HK-2 (cell line): ENCODE measurements at regions not wholly inside any gene's neighbourhood (a gene's known extent, or its start where the extent isn't known, plus 50 kb on each side); places are given as distances from the start of the nearest gene placed in this dataset.

ENCODE experiments used
- DNase-seq: peaks from one replicate; pipeline ENCODE4 v3.0.0-alpha.2; 2018; ENCODE audit not compliant: unreplicated experiment

DNA sequence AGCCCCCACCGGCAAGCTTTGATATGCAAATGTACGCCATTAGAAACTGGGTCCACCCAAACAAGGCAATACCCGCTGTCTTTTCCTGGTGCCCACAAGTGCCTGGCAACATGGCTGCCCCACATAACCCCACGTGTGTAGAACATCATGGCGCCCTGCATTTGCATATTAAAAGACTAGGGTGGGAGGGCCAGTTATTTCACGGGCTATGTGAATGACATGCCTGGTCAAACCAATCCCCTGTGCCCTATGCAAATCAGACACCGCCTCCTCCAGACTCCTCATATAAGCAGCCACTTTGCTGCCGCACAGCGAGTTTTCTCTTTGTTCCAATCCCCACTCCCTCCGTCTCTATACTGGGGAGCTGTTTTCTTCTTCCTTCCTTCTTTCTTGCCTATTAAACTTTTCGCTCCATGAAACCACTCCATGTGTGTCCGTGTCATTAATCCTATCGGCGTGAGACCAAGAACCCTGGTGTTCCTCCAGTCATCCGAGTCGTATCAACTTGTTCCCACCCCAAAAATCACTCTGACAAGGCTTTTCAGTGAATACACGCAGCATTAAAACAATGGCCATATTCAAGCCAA, 112.6 kb upstream of the SORBS2 start:
- DNase-seq = no peak

- no peak for DNase-seq
Measured at GRCh38 chr4:185925910-185926360, 113.9 kb upstream of the SORBS2 start.

DNA sequence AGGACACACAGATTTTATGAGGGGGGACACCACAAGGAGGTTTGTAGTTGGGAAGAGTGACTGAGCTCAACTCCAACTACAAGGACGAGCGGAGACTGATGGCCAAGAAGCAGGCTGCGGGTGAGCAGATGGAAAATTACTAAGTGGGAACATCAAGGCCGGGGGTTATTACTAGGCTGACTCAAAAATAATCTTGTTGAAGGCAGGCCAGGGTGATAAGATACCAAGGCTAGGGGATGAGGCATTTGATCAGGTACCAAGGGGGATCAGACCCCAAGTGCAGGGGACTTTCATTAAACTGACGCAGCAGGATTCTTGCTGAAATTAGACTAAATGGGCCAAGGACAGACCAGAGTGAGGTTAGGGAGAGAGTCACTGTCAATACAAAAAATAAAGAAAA, 119.4 kb upstream of the SORBS2 start:
- DNase-seq = no peak

DNA sequence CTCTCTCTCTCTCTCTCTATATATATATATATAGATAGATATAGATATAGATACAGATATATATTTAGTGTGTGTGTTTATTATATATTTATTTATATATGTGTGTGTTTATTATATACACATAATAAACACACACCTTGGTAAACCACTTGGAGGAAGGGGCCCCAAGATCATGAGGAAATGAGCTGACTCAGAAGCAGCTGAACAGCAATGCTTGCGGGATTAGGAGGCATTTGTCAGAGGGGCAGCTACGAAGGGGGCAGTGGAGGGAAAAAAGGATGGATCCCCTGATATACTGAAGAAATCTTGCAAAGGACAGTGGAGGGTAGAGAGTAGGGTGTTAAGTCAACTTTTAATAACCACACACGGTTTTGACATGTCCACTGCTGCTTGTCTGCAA, 120.0 kb upstream of the SORBS2 start:
- DNase-seq = no peak

- DNase-seq = no peak
Measured at GRCh38 chr4:185932491-185932890, 120.5 kb upstream of the SORBS2 start.

GRCh38 chr4:185933078-185933581, 121.1 kb upstream of the SORBS2 start:
- DNase-seq = no peak

DNA sequence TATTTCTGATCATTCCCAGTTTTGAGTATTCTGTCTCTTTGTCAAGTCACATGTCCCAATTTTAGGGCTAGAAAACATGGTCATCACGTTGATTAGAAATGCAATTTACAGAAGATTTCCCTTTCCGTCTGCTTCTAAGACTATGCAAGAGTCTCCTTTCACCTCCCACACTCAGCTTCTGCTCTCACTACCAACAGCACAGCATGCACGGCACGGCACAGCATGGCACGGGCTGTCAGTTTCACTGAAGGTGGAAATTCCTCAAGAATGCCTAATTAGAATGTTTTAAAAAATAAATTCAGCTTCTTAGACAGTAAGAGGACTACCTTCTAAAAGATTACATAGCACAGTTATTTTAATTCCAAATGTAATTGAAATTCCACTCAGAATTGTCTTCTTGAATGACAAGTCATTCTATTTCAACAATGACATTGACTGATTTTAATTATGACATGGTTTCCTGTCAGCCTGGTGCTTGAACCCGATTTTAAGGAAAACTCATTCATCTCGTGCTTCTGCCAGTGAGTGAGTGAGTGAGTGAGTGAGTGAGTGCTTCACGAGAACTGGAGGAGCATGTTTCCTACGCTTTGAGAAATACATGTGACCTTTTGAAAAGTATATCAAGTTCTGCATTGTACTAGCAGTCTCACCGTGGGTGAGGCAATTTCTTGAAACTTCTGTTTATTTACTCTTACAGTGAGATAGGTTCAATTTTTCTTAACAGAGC, 124.8 kb upstream of the SORBS2 start:
- no peak for DNase-seq

DNA sequence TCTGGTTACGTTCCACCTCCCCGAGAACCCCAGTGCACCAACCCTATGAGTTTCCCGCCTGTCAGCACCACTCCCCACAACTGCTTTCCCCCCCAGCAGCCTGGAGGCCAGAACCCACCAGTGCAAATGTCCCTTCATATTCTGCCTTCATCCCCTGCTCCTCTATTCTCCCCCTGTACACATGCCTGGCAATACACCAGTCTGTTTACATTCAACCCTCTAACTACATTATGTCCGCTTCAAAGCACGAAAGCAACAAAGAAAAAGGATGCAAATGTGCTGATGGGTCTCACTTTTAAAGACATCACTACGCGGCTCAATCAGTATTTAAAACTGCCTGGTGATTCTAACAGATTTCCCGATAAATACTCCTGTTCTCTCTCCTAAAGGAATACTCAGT, 126.7 kb upstream of the SORBS2 start:
- DNase-seq = no peak

DNA sequence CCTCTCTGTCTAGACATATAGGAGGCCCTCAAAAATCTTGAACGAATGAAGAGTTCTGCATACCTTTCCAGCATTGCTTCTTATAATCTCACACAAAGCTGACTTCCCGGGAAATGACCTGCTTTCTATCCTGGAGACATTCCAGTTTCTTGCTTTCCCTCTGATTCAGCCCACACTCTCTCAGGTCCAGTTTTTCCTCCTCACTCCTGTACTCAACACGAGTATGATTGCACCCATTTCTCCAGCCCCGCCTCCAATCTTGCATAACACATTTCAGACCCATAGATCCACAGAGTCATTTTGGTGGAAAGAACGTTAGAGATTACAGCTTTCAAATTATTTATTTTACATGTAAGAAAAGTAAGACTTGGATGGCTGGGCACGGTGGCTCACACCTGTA, 127.5 kb upstream of the TLR3 start:
- no peak for DNase-seq

GRCh38 chr4:185945252-185945651, 123.7 kb upstream of the TLR3 start:
- no peak for DNase-seq

DNA sequence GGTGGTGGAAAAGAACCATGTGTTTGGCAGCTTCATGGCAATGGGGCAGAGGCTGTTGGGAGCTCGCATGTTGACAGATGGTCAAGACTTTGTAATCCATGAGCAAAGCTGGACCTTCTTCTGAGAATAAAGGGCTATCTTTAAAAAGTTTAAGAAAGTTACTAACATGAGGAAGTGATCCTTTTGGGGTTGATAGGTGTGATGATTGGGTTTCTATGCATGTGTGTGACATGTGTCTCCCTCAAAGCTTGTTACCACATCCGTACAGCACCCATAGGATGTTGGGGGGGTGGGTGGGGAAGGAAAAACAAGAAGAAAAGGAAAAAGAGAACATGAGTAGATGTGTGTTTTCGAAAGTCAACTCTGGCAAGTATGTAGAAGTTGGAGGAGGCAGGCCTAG, 123.0 kb upstream of the TLR3 start:
- DNase-seq = no peak

GRCh38 chr4:185950891-185951290, 118.1 kb upstream of the TLR3 start:
- no peak for DNase-seq

GRCh38 chr4:185955151-185955770, 113.7 kb upstream of the TLR3 start:
- DNase-seq = no peak

DNA sequence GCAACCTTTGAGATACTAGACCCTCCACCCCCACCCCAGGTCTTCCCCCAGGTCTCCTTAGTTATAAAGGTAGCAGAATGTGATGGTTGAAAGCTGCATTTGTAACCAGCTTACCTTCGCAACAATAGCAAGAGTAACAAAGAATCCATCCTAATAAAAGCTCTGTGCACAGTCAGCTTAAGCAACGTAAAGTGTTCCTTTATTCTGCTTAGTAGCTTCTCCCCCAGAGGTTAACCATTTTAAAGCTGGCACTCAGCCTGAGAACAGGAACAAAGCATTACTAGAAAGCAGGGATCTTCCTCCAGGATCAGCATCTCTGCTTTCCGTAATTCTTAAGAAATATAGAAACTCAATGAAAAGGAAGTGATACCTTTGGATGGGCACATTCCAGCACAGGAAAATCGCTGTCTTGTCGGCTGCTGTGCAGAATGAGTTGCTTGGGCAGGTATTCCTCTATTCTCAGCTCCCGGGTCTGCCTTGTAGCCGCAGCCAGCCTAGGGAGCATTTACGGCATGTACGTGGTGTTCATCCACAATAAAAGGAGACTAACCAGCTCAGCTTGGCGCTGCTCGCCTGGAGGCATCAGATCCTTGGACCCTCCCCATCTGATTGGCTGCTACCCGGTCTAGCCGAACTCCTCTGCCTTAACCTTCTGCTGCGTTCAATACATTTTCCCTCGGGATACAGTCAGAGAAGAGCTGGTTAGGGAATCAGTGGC, 113.0 kb upstream of the TLR3 start:
- DNase-seq = no peak

- DNase-seq = no peak
Measured at GRCh38 chr4:185956544-185956940, 112.4 kb upstream of the TLR3 start.

GRCh38 chr4:185958094-185958747, 110.7 kb upstream of the TLR3 start:
- no peak for DNase-seq

- DNase-seq = no peak
Measured at GRCh38 chr4:185965426-185966384, 103.3 kb upstream of the TLR3 start.

DNA sequence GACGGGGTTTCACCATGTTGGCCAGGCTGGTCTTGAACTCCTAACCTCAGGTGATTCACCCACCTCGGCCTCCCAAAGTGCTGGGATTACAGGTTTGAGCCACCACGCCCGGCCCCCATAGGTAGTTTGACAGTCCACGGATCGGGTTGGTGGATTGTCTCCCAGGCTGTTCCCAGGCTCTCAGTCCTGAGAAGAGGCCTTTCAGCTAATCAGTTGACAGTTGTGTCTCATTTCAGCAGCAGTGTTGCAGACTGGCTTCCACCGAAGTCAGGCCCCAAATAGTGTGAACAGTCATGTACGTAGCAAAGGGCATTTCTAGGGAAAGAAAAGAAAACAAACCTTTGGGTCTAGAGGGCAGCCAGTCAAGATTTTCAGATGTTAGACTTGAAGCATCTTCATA, 102.4 kb upstream of the TLR3 start:
- no peak for DNase-seq

GRCh38 chr4:185966997-185967775, 101.8 kb upstream of the TLR3 start:
- no peak for DNase-seq

DNA sequence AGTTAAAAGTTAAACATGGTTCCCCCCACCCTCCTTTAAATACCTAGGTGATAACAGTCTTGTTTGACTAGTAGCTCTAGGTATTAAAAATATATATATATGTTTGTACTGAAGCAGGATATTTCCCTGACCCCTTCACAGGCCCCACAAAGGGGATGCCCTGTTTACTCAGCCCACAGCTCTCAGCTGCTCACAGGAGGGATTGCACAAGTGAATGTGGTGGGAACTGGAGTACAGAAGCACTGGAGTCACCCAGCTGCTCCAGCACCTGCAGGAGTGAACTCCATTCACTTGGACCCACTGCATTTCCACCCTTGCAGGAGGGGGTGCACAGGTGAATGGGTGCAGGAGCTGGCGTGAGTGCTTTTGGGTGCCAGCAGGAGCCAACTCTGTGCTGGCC, 99.3 kb upstream of the TLR3 start:
- no peak for DNase-seq
